Skeletal muscle satellite cell (primary cell): ENCODE measurements at regions not wholly inside any gene's neighbourhood (a gene's known extent, or its start where the extent isn't known, plus 50 kb on each side); places are given as distances from the start of the nearest gene placed in this dataset.

Experiments
- H3K27me3 ChIP-seq: 2 replicates; pipeline ENCODE4 v1.7.0; 2013; ENCODE audit warnings: low read length; ENCODE audit not compliant: control insufficient read depth, insufficient read depth
- H3K36me3 ChIP-seq: 2 replicates; pipeline ENCODE4 v1.7.0; 2013; ENCODE audit warnings: mild to moderate bottlenecking, control low read depth, low read length; ENCODE audit not compliant: insufficient read depth
- H3K4me1 ChIP-seq: 2 replicates; pipeline ENCODE4 v1.7.0; 2013; ENCODE audit warnings: low read length; ENCODE audit not compliant: control insufficient read depth, insufficient read depth
- H3K4me2 ChIP-seq: 2 replicates; pipeline ENCODE4 v1.7.0; 2013; ENCODE audit warnings: mild to moderate bottlenecking, low read length
- H3K4me3 ChIP-seq: 2 replicates; pipeline ENCODE4 v1.7.0; 2013; ENCODE audit warnings: low read length
- H3K9ac ChIP-seq: 2 replicates; pipeline ENCODE4 v1.7.0; 2013; ENCODE audit warnings: mild to moderate bottlenecking, low read depth, low read length, moderate library complexity
- H3K9me3 ChIP-seq: replicated peaks from 2 replicates; pipeline ENCODE4 v1.7.0; 2013; ENCODE audit warnings: mild to moderate bottlenecking, control low read depth, low read length

- Histone ChIP-seq H3K4me2 (no peak overlapping the region), H3K4me1 (no peaks in the 10 kb centered on the region), H3K4me3 (no peak overlapping the region), H3K9me3 (no peaks in the 10 kb centered on the region), H3K27me3 (peaks cover 12% of the 10 kb centered on the region), H3K9ac (no peak overlapping the region), H3K36me3 (no peaks in the 10 kb centered on the region)
These were observed 177.2 kb upstream of the PODXL start for GRCh38 chr7:131733604-131734003.

GRCh38 chr7:131727189-131727588, 170.8 kb upstream of the PODXL start:
- no peaks in the 10 kb centered on the region for H3K27me3 ChIP-seq
- no peaks in the 10 kb centered on the region for H3K9me3 ChIP-seq
- no peak overlapping the region for H3K4me3 ChIP-seq
- no peaks in the 10 kb centered on the region for H3K36me3 ChIP-seq
- H3K4me1 ChIP-seq, result no peaks in the 10 kb centered on the region
- no peak overlapping the region for H3K9ac ChIP-seq
- no peak overlapping the region for H3K4me2 ChIP-seq

- no peaks in the 10 kb centered on the region for H3K27me3 ChIP-seq
- no peaks in the 10 kb centered on the region for H3K9me3 ChIP-seq
- no peaks in the 10 kb centered on the region for H3K4me1 ChIP-seq
- H3K36me3 ChIP-seq, result no peaks in the 10 kb centered on the region
- no peak overlapping the region for H3K9ac ChIP-seq
- H3K4me3 ChIP-seq, result no peak overlapping the region
- H3K4me2 ChIP-seq, result no peak overlapping the region
These were observed 170.3 kb upstream of the PODXL start for GRCh38 chr7:131726686-131727085.

- Histone ChIP-seq H3K27me3 (no peaks in the 10 kb centered on the region), H3K9ac (no peak overlapping the region), H3K4me1 (no peaks in the 10 kb centered on the region), H3K4me3 (no peak overlapping the region), H3K9me3 (no peaks in the 10 kb centered on the region), H3K4me2 (no peak overlapping the region), H3K36me3 (no peaks in the 10 kb centered on the region)
These were observed 169.6 kb upstream of the PODXL start for GRCh38 chr7:131726031-131726430.

GRCh38 chr7:131724776-131725345, 168.4 kb upstream of the PODXL start:
- no peak overlapping the region for H3K4me3 ChIP-seq
- no peak overlapping the region for H3K9ac ChIP-seq
- H3K9me3 ChIP-seq, result no peaks in the 10 kb centered on the region
- H3K36me3 ChIP-seq, result no peaks in the 10 kb centered on the region
- H3K27me3 ChIP-seq, result no peaks in the 10 kb centered on the region
- no peaks in the 10 kb centered on the region for H3K4me1 ChIP-seq
- no peak overlapping the region for H3K4me2 ChIP-seq

GRCh38 chr7:131723926-131724325, 167.5 kb upstream of the PODXL start:
- H3K4me3 ChIP-seq, result no peak overlapping the region
- no peak overlapping the region for H3K9ac ChIP-seq
- H3K9me3 ChIP-seq, result no peaks in the 10 kb centered on the region
- no peak overlapping the region for H3K4me2 ChIP-seq
- no peaks in the 10 kb centered on the region for H3K4me1 ChIP-seq
- H3K36me3 ChIP-seq, result no peaks in the 10 kb centered on the region
- no peaks in the 10 kb centered on the region for H3K27me3 ChIP-seq

GRCh38 chr7:131722371-131722770, 165.9 kb upstream of the PODXL start:
- no peaks in the 10 kb centered on the region for H3K4me1 ChIP-seq
- no peaks in the 10 kb centered on the region for H3K27me3 ChIP-seq
- H3K9me3 ChIP-seq, result no peaks in the 10 kb centered on the region
- no peak overlapping the region for H3K4me2 ChIP-seq
- no peak overlapping the region for H3K4me3 ChIP-seq
- no peak overlapping the region for H3K9ac ChIP-seq
- H3K36me3 ChIP-seq, result no peaks in the 10 kb centered on the region

GRCh38 chr7:131721660-131722059, 165.2 kb upstream of the PODXL start:
- Histone ChIP-seq H3K27me3 (no peaks in the 10 kb centered on the region), H3K9ac (no peak overlapping the region)

GRCh38 chr7:131720703-131721102, 164.3 kb upstream of the PODXL start:
- Histone ChIP-seq H3K4me3 (no peak overlapping the region), H3K4me1 (no peaks in the 10 kb centered on the region), H3K36me3 (no peaks in the 10 kb centered on the region), H3K27me3 (no peaks in the 10 kb centered on the region), H3K9me3 (no peaks in the 10 kb centered on the region), H3K9ac (no peak overlapping the region), H3K4me2 (no peak overlapping the region)

More at GRCh38 chr7:131721660-131722059, 165.2 kb upstream of the PODXL start:
- Histone ChIP-seq H3K4me2 (no peak overlapping the region), H3K9me3 (no peaks in the 10 kb centered on the region), H3K36me3 (no peaks in the 10 kb centered on the region), H3K4me1 (no peaks in the 10 kb centered on the region), H3K4me3 (no peak overlapping the region)

GRCh38 chr7:131717181-131717580, 160.8 kb upstream of the PODXL start:
- H3K4me2 ChIP-seq, result no peak overlapping the region
- H3K36me3 ChIP-seq, result no peaks in the 10 kb centered on the region
- no peaks in the 10 kb centered on the region for H3K9me3 ChIP-seq
- H3K27me3 ChIP-seq, result no peaks in the 10 kb centered on the region
- no peak overlapping the region for H3K4me3 ChIP-seq
- H3K9ac ChIP-seq, result no peak overlapping the region
- H3K4me1 ChIP-seq, result no peaks in the 10 kb centered on the region

- Histone ChIP-seq H3K9ac (no peak overlapping the region), H3K4me3 (no peak overlapping the region), H3K27me3 (peaks cover 24% of the 10 kb centered on the region), H3K9me3 (no peaks in the 10 kb centered on the region), H3K4me1 (no peaks in the 10 kb centered on the region), H3K4me2 (no peak overlapping the region), H3K36me3 (no peaks in the 10 kb centered on the region)
These were observed 142.9 kb upstream of the PODXL start for GRCh38 chr7:131699323-131699722.

- Histone ChIP-seq H3K27me3 (peaks cover 46% of the 10 kb centered on the region), H3K4me2 (peak overlapping the region; percentile 54), H3K9me3 (no peaks in the 10 kb centered on the region), H3K4me3 (no peak overlapping the region), H3K9ac (no peak overlapping the region), H3K4me1 (no peaks in the 10 kb centered on the region), H3K36me3 (no peaks in the 10 kb centered on the region)
These were observed 135.9 kb upstream of the PODXL start for GRCh38 chr7:131692131-131692960.
